ENCODE measurements at regions not wholly inside any gene's neighbourhood (a gene's known extent, or its start where the extent isn't known, plus 50 kb on each side); places are given as distances from the start of the nearest gene placed in this dataset.
A peak's percentile ranks its signal among the peaks of the same experiment; 100 is the strongest.

DNA sequence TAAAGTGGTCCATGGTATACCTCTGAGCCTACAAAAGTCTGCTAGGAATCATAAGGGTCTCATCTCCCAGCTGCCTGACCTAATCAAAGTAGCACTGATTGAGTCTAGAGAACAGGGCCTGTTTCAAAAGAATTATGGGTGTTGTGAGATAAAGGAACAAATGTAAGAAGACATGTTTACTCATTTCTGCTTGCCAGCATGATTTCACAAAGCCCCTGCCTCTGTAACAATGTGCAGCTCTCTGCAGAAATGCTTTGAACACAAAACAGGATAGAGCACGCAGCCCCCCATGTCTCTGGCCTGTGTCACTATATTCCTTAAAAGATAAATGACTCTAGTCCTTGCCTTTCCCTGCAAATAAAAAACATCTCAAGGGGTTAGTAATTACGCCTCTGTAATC is 94.7 kb upstream of the IGSF10 start:
- Histone ChIP-seq H4K20me1 (ENCODE audit: insufficient read depth) (no peaks in the 10 kb centered on the region), H3K9me2 (ENCODE audit: insufficient read depth) (no peaks in the 10 kb centered on the region), H3K4me1 (ENCODE audit: insufficient read depth) (peaks cover 1% of the 10 kb centered on the region; the same call in 1 of the 2 replicates), H3K27ac (no peak overlapping the region), H3K27me3 (replicated peaks; ENCODE audit: insufficient read depth) (no peaks in the 10 kb centered on the region), H3K79me2 (ENCODE audit: insufficient read depth) (no peaks in the 10 kb centered on the region), H3K4me2 (ENCODE audit: unreplicated experiment) (no peak overlapping the region), H3K9me3 (ENCODE audit: low read depth) (no peaks in the 10 kb centered on the region), H2AFZ (no peak overlapping the region), H3F3A (ENCODE audit: insufficient read depth) (no peaks in the 10 kb centered on the region), H3K9ac (no peak overlapping the region), H3K36me3 (ENCODE audit: low read depth) (no peaks in the 10 kb centered on the region), H3K4me3 (no peak overlapping the region)
- no peak for DNase-seq
- TF ChIP-seq EZH2 (IDR thresholded peaks at IDR 0.05; ENCODE audit: insufficient read depth, poor library complexity, severe bottlenecking) (no peak), EZH2phosphoT487 (IDR thresholded peaks at IDR 0.05; ENCODE audit: insufficient read depth, low read depth) (no peak)
- WGBS, 2 experiments (ENCODE audit: low coverage in 1 of 2, low lambda C conversion rate in 2 of 2, missing lambda C conversion rate in 2 of 2), result 90 to 92% methylated on average over 2 of the region's 2 CpGs
- in situ Hi-C loops (cut with MboI), result no loop called here

DNA sequence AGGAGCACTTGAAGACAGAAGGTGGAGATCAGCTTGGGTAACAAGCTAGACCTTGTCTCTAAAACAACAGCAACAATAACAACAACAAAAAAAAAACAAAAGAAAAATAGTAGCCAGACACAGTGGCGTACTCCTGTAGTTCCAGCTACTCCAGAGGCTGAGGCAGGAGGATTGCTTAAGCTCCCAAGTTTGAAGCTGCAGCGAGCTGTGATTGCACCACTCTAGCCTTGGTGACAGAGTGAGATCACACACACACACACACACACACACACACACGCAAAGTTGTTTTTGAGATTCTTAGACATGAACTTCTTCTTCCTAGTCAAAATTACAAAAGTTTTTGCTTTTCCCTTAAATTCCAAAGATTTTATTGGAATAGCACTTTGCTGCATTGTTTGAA is 93.0 kb upstream of the IGSF10 start:
- H3K4me1 ChIP-seq (ENCODE audit: insufficient read depth), result no peaks in the 10 kb centered on the region
- peak; percentile 55 for DNase-seq
- H3K9ac ChIP-seq, result no peak overlapping the region
- no peaks in the 10 kb centered on the region for H3K79me2 ChIP-seq (ENCODE audit: insufficient read depth)
- no peak overlapping the region for H3K4me3 ChIP-seq
- no peaks in the 10 kb centered on the region for H3K9me3 ChIP-seq (ENCODE audit: low read depth)
- no peaks in the 10 kb centered on the region for H3K9me2 ChIP-seq (ENCODE audit: insufficient read depth)
- WGBS, 2 experiments (ENCODE audit: low coverage in 1 of 2, low lambda C conversion rate in 2 of 2, missing lambda C conversion rate in 2 of 2), result 40 to 41% methylated on average over 3 of the region's 3 CpGs
- no peak overlapping the region for H3K27ac ChIP-seq
- H4K20me1 ChIP-seq (ENCODE audit: insufficient read depth), result no peaks in the 10 kb centered on the region
- no peaks in the 10 kb centered on the region for H3K27me3 ChIP-seq (replicated peaks; ENCODE audit: insufficient read depth)
- TF ChIP-seq EZH2phosphoT487 (IDR thresholded peaks at IDR 0.05; ENCODE audit: insufficient read depth, low read depth), result no peak
- no peak for TF ChIP-seq EZH2 (IDR thresholded peaks at IDR 0.05; ENCODE audit: insufficient read depth, poor library complexity, severe bottlenecking)
- no peaks in the 10 kb centered on the region for H3K36me3 ChIP-seq (ENCODE audit: low read depth)
- in situ Hi-C loops (cut with MboI), result no loop called here
- no peak overlapping the region for H2AFZ ChIP-seq
- no peak overlapping the region for H3K4me2 ChIP-seq (ENCODE audit: unreplicated experiment)
- no peaks in the 10 kb centered on the region for H3F3A ChIP-seq (ENCODE audit: insufficient read depth)

DNA sequence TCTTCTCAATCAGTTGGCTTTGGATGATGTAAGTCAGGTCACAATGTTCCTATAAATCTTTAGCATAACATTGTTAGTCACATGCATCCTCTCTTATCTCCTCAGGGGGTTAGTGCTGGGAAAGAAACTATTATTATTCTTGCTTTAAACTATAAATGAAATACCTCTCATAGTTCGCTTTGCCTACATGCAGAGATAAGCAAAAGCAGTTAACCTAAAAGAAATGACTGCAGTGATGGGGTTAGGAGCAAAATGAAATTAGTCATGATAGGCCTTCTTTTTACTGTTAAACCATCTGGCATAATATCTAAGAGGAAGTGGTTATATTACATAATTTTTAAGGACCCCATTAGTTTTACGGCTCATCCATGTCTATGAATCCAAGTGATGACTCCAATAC is 91.7 kb upstream of the IGSF10 start:
- no peak overlapping the region for H3K27ac ChIP-seq
- in situ Hi-C loops (cut with MboI), result no loop called here
- 87 to 91% methylated on average over 2 of the region's 2 CpGs for WGBS, 2 experiments (ENCODE audit: low coverage in 1 of 2, low lambda C conversion rate in 2 of 2, missing lambda C conversion rate in 2 of 2)
- H3K4me3 ChIP-seq, result no peak overlapping the region
- no peak overlapping the region for H2AFZ ChIP-seq
- H3K27me3 ChIP-seq (replicated peaks; ENCODE audit: insufficient read depth), result no peaks in the 10 kb centered on the region
- H3K4me2 ChIP-seq (ENCODE audit: unreplicated experiment), result no peak overlapping the region
- no peaks in the 10 kb centered on the region for H3K79me2 ChIP-seq (ENCODE audit: insufficient read depth)
- no peak overlapping the region for H3K9ac ChIP-seq
- H3K4me1 ChIP-seq (ENCODE audit: insufficient read depth), result no peaks in the 10 kb centered on the region
- no peak for DNase-seq
- no peaks in the 10 kb centered on the region for H3F3A ChIP-seq (ENCODE audit: insufficient read depth)
- no peaks in the 10 kb centered on the region for H3K9me3 ChIP-seq (ENCODE audit: low read depth)
- H3K9me2 ChIP-seq (ENCODE audit: insufficient read depth), result no peaks in the 10 kb centered on the region
- H4K20me1 ChIP-seq (ENCODE audit: insufficient read depth), result no peaks in the 10 kb centered on the region
- no peak for TF ChIP-seq EZH2 (IDR thresholded peaks at IDR 0.05; ENCODE audit: insufficient read depth, poor library complexity, severe bottlenecking)
- TF ChIP-seq EZH2phosphoT487 (IDR thresholded peaks at IDR 0.05; ENCODE audit: insufficient read depth, low read depth), result no peak
- H3K36me3 ChIP-seq (ENCODE audit: low read depth), result no peaks in the 10 kb centered on the region

DNA sequence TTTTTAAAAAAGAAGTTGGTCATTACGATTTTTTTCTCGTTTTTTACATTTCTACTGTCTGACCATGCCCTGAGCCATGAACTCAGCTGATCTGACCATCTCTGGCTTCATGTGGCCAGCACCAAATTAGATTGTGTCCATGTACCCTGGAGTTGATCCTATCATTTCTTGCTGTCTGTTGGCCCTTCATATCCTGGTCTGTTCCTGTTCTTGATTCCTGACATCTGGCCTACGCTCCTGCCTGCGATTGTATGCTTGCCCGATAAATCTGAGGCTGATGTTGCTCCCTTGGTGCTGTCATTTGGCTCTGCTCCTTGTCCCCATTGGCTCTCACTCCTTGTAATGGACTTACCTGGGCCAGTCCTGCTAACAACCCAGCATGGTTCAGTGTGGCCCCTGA is 89.8 kb upstream of the IGSF10 start:
- H3K9ac ChIP-seq, result no peak overlapping the region
- in situ Hi-C loops (cut with MboI), result no loop called here
- no peaks in the 10 kb centered on the region for H3K79me2 ChIP-seq (ENCODE audit: insufficient read depth)
- no peaks in the 10 kb centered on the region for H3K9me3 ChIP-seq (ENCODE audit: low read depth)
- no peaks in the 10 kb centered on the region for H3K4me1 ChIP-seq (ENCODE audit: insufficient read depth)
- no peaks in the 10 kb centered on the region for H3K27me3 ChIP-seq (replicated peaks; ENCODE audit: insufficient read depth)
- H3K9me2 ChIP-seq (ENCODE audit: insufficient read depth), result no peaks in the 10 kb centered on the region
- H3K36me3 ChIP-seq (ENCODE audit: low read depth), result no peaks in the 10 kb centered on the region
- no peaks in the 10 kb centered on the region for H4K20me1 ChIP-seq (ENCODE audit: insufficient read depth)
- H3F3A ChIP-seq (ENCODE audit: insufficient read depth), result no peaks in the 10 kb centered on the region
- no peak overlapping the region for H3K27ac ChIP-seq
- H2AFZ ChIP-seq, result no peak overlapping the region
- WGBS, 2 experiments (ENCODE audit: low coverage in 1 of 2, low lambda C conversion rate in 2 of 2, missing lambda C conversion rate in 2 of 2), result 87 to 92% methylated on average over 5 of the region's 5 CpGs
- no peak overlapping the region for H3K4me3 ChIP-seq
- no peak for TF ChIP-seq EZH2phosphoT487 (IDR thresholded peaks at IDR 0.05; ENCODE audit: insufficient read depth, low read depth)
- no peak for TF ChIP-seq EZH2 (IDR thresholded peaks at IDR 0.05; ENCODE audit: insufficient read depth, poor library complexity, severe bottlenecking)
- no peak overlapping the region for H3K4me2 ChIP-seq (ENCODE audit: unreplicated experiment)
- DNase-seq, result no peak

DNA sequence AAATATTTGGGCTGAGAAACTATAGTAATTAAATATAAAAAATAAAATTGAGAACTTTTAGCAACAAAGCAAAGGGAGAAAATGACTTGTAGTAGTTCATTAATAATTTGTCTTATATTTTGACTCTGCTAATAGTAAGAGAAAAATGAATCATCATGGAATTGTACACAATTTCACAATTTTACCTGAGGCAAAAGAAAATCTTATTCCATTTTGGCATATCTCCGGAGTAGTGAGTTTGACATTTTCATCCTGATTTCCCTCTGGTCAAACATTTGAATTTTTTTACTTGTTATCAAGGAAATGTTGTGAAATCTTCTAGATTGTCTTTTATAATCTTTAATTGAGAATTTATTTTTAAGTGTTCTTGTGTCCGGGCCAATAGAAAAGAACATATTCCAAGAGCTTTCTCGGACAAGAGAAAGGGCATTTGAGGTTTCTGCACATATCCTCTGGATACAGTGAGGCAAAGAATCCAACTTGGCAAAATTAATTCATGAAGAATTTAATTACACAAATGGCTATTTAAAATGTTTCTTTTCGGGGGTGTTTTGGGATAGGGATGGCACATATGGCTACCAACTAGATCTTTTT is 89.3 kb upstream of the IGSF10 start:
- in situ Hi-C loops (cut with MboI), result no loop called here
- Histone ChIP-seq H3K9me2 (ENCODE audit: insufficient read depth) (no peaks in the 10 kb centered on the region), H3K4me1 (ENCODE audit: insufficient read depth) (no peaks in the 10 kb centered on the region), H3K27ac (no peak overlapping the region), H4K20me1 (ENCODE audit: insufficient read depth) (no peaks in the 10 kb centered on the region), H3K4me2 (ENCODE audit: unreplicated experiment) (no peak overlapping the region), H3F3A (ENCODE audit: insufficient read depth) (no peaks in the 10 kb centered on the region), H3K27me3 (replicated peaks; ENCODE audit: insufficient read depth) (no peaks in the 10 kb centered on the region), H3K79me2 (ENCODE audit: insufficient read depth) (no peaks in the 10 kb centered on the region), H3K4me3 (no peak overlapping the region), H3K9ac (no peak overlapping the region), H2AFZ (no peak overlapping the region), H3K9me3 (ENCODE audit: low read depth) (no peaks in the 10 kb centered on the region), H3K36me3 (ENCODE audit: low read depth) (no peaks in the 10 kb centered on the region)
- DNase-seq, result no peak
- 26 to 38% methylated on average over 4 of the region's 4 CpGs for WGBS, 2 experiments (ENCODE audit: low coverage in 1 of 2, low lambda C conversion rate in 2 of 2, missing lambda C conversion rate in 2 of 2)
- TF ChIP-seq EZH2phosphoT487 (IDR thresholded peaks at IDR 0.05; ENCODE audit: insufficient read depth, low read depth), result no peak
- TF ChIP-seq EZH2 (IDR thresholded peaks at IDR 0.05; ENCODE audit: insufficient read depth, poor library complexity, severe bottlenecking), result no peak
